Right lobe of liver (tissue), 4 donors: ENCODE measurements at regions not wholly inside any gene's neighbourhood (a gene's known extent, or its start where the extent isn't known, plus 50 kb on each side); places are given as distances from the start of the nearest gene placed in this dataset.

Experiments used
- POLR2A ChIP-seq: fragments of 450-650 bp; IDR thresholded peaks from one replicate; pipeline ENCODE4 v1.6.1; 2017; ENCODE audit warnings: antibody characterized with exemption, mild to moderate bottlenecking
- TF ChIP-seq, protein P1 (sequence below), 4 donors: fragments of 200-600 bp in 3 of 4; fragments of 450-650 bp in 1 of 4; IDR thresholded peaks; one replicate each; pipeline versions ENCODE4 v1.5.1 to v1.8.0; 2016 to 2022; ENCODE audit warnings: antibody characterized with exemption in 4 of 4, mild to moderate bottlenecking in 2 of 4
- donor health status: DM: no; HTN: no; CAD: no.
- donor health status: DM: no; HTN: no; CAD: no.
- donor health status: DM: no; HTN: yes; CAD: no.

GRCh38 chr4:29289118-29289517 lies 1431.1 kb upstream of the PCDH7 start:
- TF ChIP-seq, protein P1, sequence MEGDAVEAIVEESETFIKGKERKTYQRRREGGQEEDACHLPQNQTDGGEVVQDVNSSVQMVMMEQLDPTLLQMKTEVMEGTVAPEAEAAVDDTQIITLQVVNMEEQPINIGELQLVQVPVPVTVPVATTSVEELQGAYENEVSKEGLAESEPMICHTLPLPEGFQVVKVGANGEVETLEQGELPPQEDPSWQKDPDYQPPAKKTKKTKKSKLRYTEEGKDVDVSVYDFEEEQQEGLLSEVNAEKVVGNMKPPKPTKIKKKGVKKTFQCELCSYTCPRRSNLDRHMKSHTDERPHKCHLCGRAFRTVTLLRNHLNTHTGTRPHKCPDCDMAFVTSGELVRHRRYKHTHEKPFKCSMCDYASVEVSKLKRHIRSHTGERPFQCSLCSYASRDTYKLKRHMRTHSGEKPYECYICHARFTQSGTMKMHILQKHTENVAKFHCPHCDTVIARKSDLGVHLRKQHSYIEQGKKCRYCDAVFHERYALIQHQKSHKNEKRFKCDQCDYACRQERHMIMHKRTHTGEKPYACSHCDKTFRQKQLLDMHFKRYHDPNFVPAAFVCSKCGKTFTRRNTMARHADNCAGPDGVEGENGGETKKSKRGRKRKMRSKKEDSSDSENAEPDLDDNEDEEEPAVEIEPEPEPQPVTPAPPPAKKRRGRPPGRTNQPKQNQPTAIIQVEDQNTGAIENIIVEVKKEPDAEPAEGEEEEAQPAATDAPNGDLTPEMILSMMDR (IDR thresholded peaks at IDR 0.05), result no peak
- no peak for TF ChIP-seq POLR2A
